Panc1 (cell line): ENCODE measurements at regions not wholly inside any gene's neighbourhood (a gene's known extent, or its start where the extent isn't known, plus 50 kb on each side); places are given as distances from the start of the nearest gene placed in this dataset.

Source experiments
- POLR2AphosphoS5 ChIP-seq: IDR thresholded peaks from 2 replicates; pipeline ENCODE4 v1.6.1; 2012; ENCODE audit warnings: mild to moderate bottlenecking, low read depth, low read length, moderate library complexity
- SIN3A ChIP-seq: IDR thresholded peaks from 2 replicates; pipeline ENCODE4 v1.6.1; 2012; ENCODE audit warnings: low read depth, mild to moderate bottlenecking, low read length, moderate library complexity, borderline replicate concordance; ENCODE audit not compliant: insufficient read depth
- TF ChIP-seq, protein P1 (sequence below): fragments of 450-650 bp; IDR thresholded peaks from 2 replicates; pipeline ENCODE4 v1.5.1; 2017; ENCODE audit warnings: mild to moderate bottlenecking

DNA sequence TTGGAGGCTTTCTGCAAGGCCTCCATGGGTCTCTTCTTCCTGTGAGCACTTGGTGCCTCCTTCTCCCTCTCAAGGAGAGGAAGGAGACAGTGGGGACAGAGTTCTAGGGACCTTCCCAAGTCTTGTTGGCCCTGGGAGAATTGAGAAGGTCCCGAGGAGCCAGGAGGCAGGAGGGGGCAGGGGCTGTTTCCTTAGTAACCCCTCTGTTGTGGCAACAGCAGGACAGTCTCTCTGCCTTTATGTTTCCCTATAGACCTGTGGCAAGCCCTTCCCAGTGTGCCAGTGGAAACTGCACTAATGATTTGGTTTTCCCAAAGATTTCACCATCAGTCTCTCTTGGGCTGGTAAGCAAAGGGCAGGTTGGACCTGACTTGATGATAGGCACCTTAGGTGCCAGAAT, 87.8 kb upstream of the GALNT15 start:
- TF ChIP-seq, protein P1, sequence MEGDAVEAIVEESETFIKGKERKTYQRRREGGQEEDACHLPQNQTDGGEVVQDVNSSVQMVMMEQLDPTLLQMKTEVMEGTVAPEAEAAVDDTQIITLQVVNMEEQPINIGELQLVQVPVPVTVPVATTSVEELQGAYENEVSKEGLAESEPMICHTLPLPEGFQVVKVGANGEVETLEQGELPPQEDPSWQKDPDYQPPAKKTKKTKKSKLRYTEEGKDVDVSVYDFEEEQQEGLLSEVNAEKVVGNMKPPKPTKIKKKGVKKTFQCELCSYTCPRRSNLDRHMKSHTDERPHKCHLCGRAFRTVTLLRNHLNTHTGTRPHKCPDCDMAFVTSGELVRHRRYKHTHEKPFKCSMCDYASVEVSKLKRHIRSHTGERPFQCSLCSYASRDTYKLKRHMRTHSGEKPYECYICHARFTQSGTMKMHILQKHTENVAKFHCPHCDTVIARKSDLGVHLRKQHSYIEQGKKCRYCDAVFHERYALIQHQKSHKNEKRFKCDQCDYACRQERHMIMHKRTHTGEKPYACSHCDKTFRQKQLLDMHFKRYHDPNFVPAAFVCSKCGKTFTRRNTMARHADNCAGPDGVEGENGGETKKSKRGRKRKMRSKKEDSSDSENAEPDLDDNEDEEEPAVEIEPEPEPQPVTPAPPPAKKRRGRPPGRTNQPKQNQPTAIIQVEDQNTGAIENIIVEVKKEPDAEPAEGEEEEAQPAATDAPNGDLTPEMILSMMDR = no peak
- TF ChIP-seq POLR2AphosphoS5 = no peak
- no peak for TF ChIP-seq SIN3A
